ENCODE measurements at regions not wholly inside any gene's neighbourhood (a gene's known extent, or its start where the extent isn't known, plus 50 kb on each side); places are given as distances from the start of the nearest gene placed in this dataset.

GRCh38 chr17:71428897-71429296 is 691.9 kb upstream of the SOX9 start:
- no TSS peak for BruUV-seq (replicated peaks)
- TF ChIP-seq EZH2 (IDR thresholded peaks at IDR 0.05; ENCODE audit: borderline replicate concordance, low read depth, low read length, poor library complexity, severe bottlenecking) = no peak
- Histone ChIP-seq H3K4me3 (ENCODE audit: low read depth, low read length, poor library complexity, severe bottlenecking) (no peak overlapping the region), H3K27ac (ENCODE audit: low read depth, low read length, poor library complexity, severe bottlenecking) (no peak overlapping the region), H3K4me1 (ENCODE audit: insufficient read depth, low read length, poor library complexity, severe bottlenecking) (no peaks in the 10 kb centered on the region), H3K9me3 (ENCODE audit: low read depth, low read length, poor library complexity, severe bottlenecking) (no peaks in the 10 kb centered on the region), H3K36me3 (ENCODE audit: insufficient read depth, low read length, poor library complexity, severe bottlenecking) (no peaks in the 10 kb centered on the region), H3K27me3 (replicated peaks; ENCODE audit: insufficient read depth, low read depth, low read length, poor library complexity) (no peaks in the 10 kb centered on the region)
- intact Hi-C loops (cut with micrococcal nuclease; ENCODE audit: unreplicated experiment) = no loop called here
- ChIA-PET POLR2A (ENCODE audit: low non-redundant PET) (no interaction called here), CTCF (no interaction called here)
- no peak for DNase-seq (ENCODE audit: low spot score)

- Histone ChIP-seq H3K27me3 (replicated peaks; ENCODE audit: insufficient read depth, low read depth, low read length, poor library complexity) (no peaks in the 10 kb centered on the region), H3K9me3 (ENCODE audit: low read depth, low read length, poor library complexity, severe bottlenecking) (no peaks in the 10 kb centered on the region), H3K36me3 (ENCODE audit: insufficient read depth, low read length, poor library complexity, severe bottlenecking) (no peaks in the 10 kb centered on the region), H3K4me3 (ENCODE audit: low read depth, low read length, poor library complexity, severe bottlenecking) (no peak overlapping the region), H3K27ac (ENCODE audit: low read depth, low read length, poor library complexity, severe bottlenecking) (no peak overlapping the region), H3K4me1 (ENCODE audit: insufficient read depth, low read length, poor library complexity, severe bottlenecking) (no peaks in the 10 kb centered on the region)
- POLR2A ChIA-PET (ENCODE audit: low non-redundant PET) = no interaction called here
- DNase-seq (ENCODE audit: low spot score) = no peak
- CTCF ChIA-PET = no interaction called here
- BruUV-seq (replicated peaks) = no TSS peak
- TF ChIP-seq CTCF (conservative IDR thresholded peaks at IDR 0.05; ENCODE audit: low read depth, low read length) (no peak), EZH2 (IDR thresholded peaks at IDR 0.05; ENCODE audit: borderline replicate concordance, low read depth, low read length, poor library complexity, severe bottlenecking) (no peak)
- intact Hi-C loops (cut with micrococcal nuclease; ENCODE audit: unreplicated experiment) = no loop called here
Observed at GRCh38 chr17:71430281-71430680, 690.5 kb upstream of the SOX9 start.

- H3K27me3 ChIP-seq (replicated peaks; ENCODE audit: insufficient read depth, low read depth, low read length, poor library complexity) = no peaks in the 10 kb centered on the region
- no peak overlapping the region for H3K27ac ChIP-seq (ENCODE audit: low read depth, low read length, poor library complexity, severe bottlenecking)
- H3K36me3 ChIP-seq (ENCODE audit: insufficient read depth, low read length, poor library complexity, severe bottlenecking) = no peaks in the 10 kb centered on the region
- DNase-seq (ENCODE audit: low spot score) = no peak
- POLR2A ChIA-PET (ENCODE audit: low non-redundant PET) = no interaction called here
- intact Hi-C loops (cut with micrococcal nuclease; ENCODE audit: unreplicated experiment) = no loop called here
- no peak for TF ChIP-seq EZH2 (IDR thresholded peaks at IDR 0.05; ENCODE audit: borderline replicate concordance, low read depth, low read length, poor library complexity, severe bottlenecking)
- TF ChIP-seq CTCF (conservative IDR thresholded peaks at IDR 0.05; ENCODE audit: low read depth, low read length) = no peak
- CTCF ChIA-PET = no interaction called here
- no peaks in the 10 kb centered on the region for H3K4me1 ChIP-seq (ENCODE audit: insufficient read depth, low read length, poor library complexity, severe bottlenecking)
- H3K9me3 ChIP-seq (ENCODE audit: low read depth, low read length, poor library complexity, severe bottlenecking) = no peaks in the 10 kb centered on the region
- BruUV-seq (replicated peaks) = no TSS peak
- no peak overlapping the region for H3K4me3 ChIP-seq (ENCODE audit: low read depth, low read length, poor library complexity, severe bottlenecking)
Observed at GRCh38 chr17:71431146-71431545, 689.7 kb upstream of the SOX9 start.
